ENCODE measurements at regions not wholly inside any gene's neighbourhood (a gene's known extent, or its start where the extent isn't known, plus 50 kb on each side); places are given as distances from the start of the nearest gene placed in this dataset.

- no peak for ATAC-seq
These were observed 124.4 kb downstream of the RIN2 start for GRCh38 chr20:19882446-19882845.

GRCh38 chr20:19883501-19883900 is 125.4 kb downstream of the RIN2 start:
- TF ChIP-seq POU6F1 (CRISPR knock-in tag; IDR thresholded peaks at IDR 0.05; ENCODE audit: borderline replicate concordance, low read depth) (no peak), ESRRG (CRISPR knock-in tag; IDR thresholded peaks at IDR 0.05) (no peak), ZNF8 (CRISPR knock-in tag; IDR thresholded peaks at IDR 0.05) (no peak), CSRNP3 (CRISPR knock-in tag; IDR thresholded peaks at IDR 0.05) (no peak), SNAI2 (CRISPR knock-in tag; IDR thresholded peaks at IDR 0.05) (no peak), CSDC2 (CRISPR knock-in tag; IDR thresholded peaks at IDR 0.05) (no peak), ZFP3 (CRISPR knock-in tag; IDR thresholded peaks at IDR 0.05) (no peak), RARB (CRISPR knock-in tag; IDR thresholded peaks at IDR 0.05) (no peak), PATZ1 (CRISPR knock-in tag; IDR thresholded peaks at IDR 0.05; ENCODE audit: borderline replicate concordance) (no peak), BACH2 (CRISPR knock-in tag; IDR thresholded peaks at IDR 0.05; ENCODE audit: borderline replicate concordance) (no peak), OSR1 (CRISPR knock-in tag; IDR thresholded peaks at IDR 0.05) (no peak), ARNTL (CRISPR knock-in tag; IDR thresholded peaks at IDR 0.05; ENCODE audit: borderline replicate concordance, low read depth) (no peak), ZNF70 (CRISPR knock-in tag; IDR thresholded peaks at IDR 0.05) (no peak), GLIS3 (CRISPR knock-in tag; IDR thresholded peaks at IDR 0.05) (no peak), TOX (CRISPR knock-in tag; IDR thresholded peaks at IDR 0.05; ENCODE audit: borderline replicate concordance) (no peak)
- no peak for ATAC-seq

More at GRCh38 chr20:19882446-19882845, 124.4 kb downstream of the RIN2 start:
- TF ChIP-seq BACH2 (CRISPR knock-in tag; IDR thresholded peaks at IDR 0.05; ENCODE audit: borderline replicate concordance) (no peak), CSRNP3 (CRISPR knock-in tag; IDR thresholded peaks at IDR 0.05) (no peak)

- TF ChIP-seq OSR1 (CRISPR knock-in tag; IDR thresholded peaks at IDR 0.05) = no peak
- no peak for TF ChIP-seq CSDC2 (CRISPR knock-in tag; IDR thresholded peaks at IDR 0.05)
- TF ChIP-seq TCF4 (CRISPR knock-in tag; IDR thresholded peaks at IDR 0.05; ENCODE audit: borderline replicate concordance) = no peak
- TF ChIP-seq ZC3H10 (CRISPR knock-in tag; IDR thresholded peaks at IDR 0.05) = no peak
- no peak for TF ChIP-seq ZFP30 (CRISPR knock-in tag; IDR thresholded peaks at IDR 0.05)
- TF ChIP-seq POU6F1 (CRISPR knock-in tag; IDR thresholded peaks at IDR 0.05; ENCODE audit: borderline replicate concordance, low read depth) = no peak
- TF ChIP-seq ZFP3 (CRISPR knock-in tag; IDR thresholded peaks at IDR 0.05) = no peak
- no peak for ATAC-seq
These were observed 127.5 kb downstream of the RIN2 start for GRCh38 chr20:19885594-19885938.

GRCh38 chr20:19885939-19886660 is 128.0 kb downstream of the RIN2 start:
- peak; percentile 12; the same call in 1 of the 3 replicates for ATAC-seq
- no peak for TF ChIP-seq BACH2 (CRISPR knock-in tag; IDR thresholded peaks at IDR 0.05; ENCODE audit: borderline replicate concordance)
- no peak for TF ChIP-seq ZNF565 (CRISPR knock-in tag; conservative IDR thresholded peaks at IDR 0.05; ENCODE audit: low read depth)
- TF ChIP-seq CSDC2 (CRISPR knock-in tag; IDR thresholded peaks at IDR 0.05) = no peak
- TF ChIP-seq ISL1 (CRISPR knock-in tag; IDR thresholded peaks at IDR 0.05) = no peak
- TF ChIP-seq POU6F1 (CRISPR knock-in tag; IDR thresholded peaks at IDR 0.05; ENCODE audit: borderline replicate concordance, low read depth) = no peak
- no peak for TF ChIP-seq PPARA (CRISPR knock-in tag; IDR thresholded peaks at IDR 0.05; ENCODE audit: borderline replicate concordance)
- no peak for TF ChIP-seq TOX (CRISPR knock-in tag; IDR thresholded peaks at IDR 0.05; ENCODE audit: borderline replicate concordance)
- TF ChIP-seq CREB5 (CRISPR knock-in tag; IDR thresholded peaks at IDR 0.05; ENCODE audit: low read depth) = no peak
- TF ChIP-seq ARNTL (CRISPR knock-in tag; IDR thresholded peaks at IDR 0.05; ENCODE audit: borderline replicate concordance, low read depth) = no peak
- no peak for TF ChIP-seq RARB (CRISPR knock-in tag; IDR thresholded peaks at IDR 0.05)
- no peak for TF ChIP-seq GLIS3 (CRISPR knock-in tag; IDR thresholded peaks at IDR 0.05)
